KMS-11 (cell line): ENCODE measurements at regions not wholly inside any gene's neighbourhood (a gene's known extent, or its start where the extent isn't known, plus 50 kb on each side); places are given as distances from the start of the nearest gene placed in this dataset.
A peak's percentile ranks its signal among the peaks of the same experiment; 100 is the strongest.

ENCODE experiments used
- H2AFZ ChIP-seq: fragments of 200-600 bp; sonication (generic); 2 replicates; pipeline ENCODE4 v1.6.1; 2016; ENCODE audit warnings: antibody characterized with exemption, mixed run types, low read depth
- H3K27ac ChIP-seq: fragments of 200-600 bp; sonication (generic); 2 replicates; pipeline ENCODE4 v1.6.1; 2016; ENCODE audit warnings: mild to moderate bottlenecking, mixed run types
- H3K27me3 ChIP-seq: fragments of 200-600 bp; sonication (generic); 2 replicates; pipeline ENCODE4 v1.6.1; 2017; ENCODE audit warnings: mild to moderate bottlenecking, low read depth, mixed run types, moderate library complexity; ENCODE audit not compliant: insufficient read depth
- H3K36me3 ChIP-seq: fragments of 200-600 bp; sonication (generic); 2 replicates; pipeline ENCODE4 v1.6.1; 2017; ENCODE audit warnings: mild to moderate bottlenecking, mixed run types; ENCODE audit not compliant: insufficient read depth
- H3K4me1 ChIP-seq: fragments of 200-600 bp; sonication (generic); 2 replicates; pipeline ENCODE4 v1.6.1; 2016; ENCODE audit warnings: mild to moderate bottlenecking, low read depth, mixed run types; ENCODE audit not compliant: poor library complexity, severe bottlenecking
- H3K4me2 ChIP-seq: fragments of 200-600 bp; sonication (generic); 2 replicates; pipeline ENCODE4 v1.7.0; 2016; ENCODE audit warnings: mild to moderate bottlenecking, mixed run types
- H3K4me3 ChIP-seq: fragments of 200-600 bp; sonication (generic); IDR thresholded peaks from 2 replicates; pipeline ENCODE4 v1.6.1; 2017; ENCODE audit warnings: low read depth, low read length, mixed read lengths; ENCODE audit not compliant: insufficient read depth
- H3K79me2 ChIP-seq: fragments of 200-600 bp; sonication (generic); 2 replicates; pipeline ENCODE4 v1.6.1; 2016; ENCODE audit warnings: low read depth, mixed run types; ENCODE audit not compliant: insufficient read depth
- H3K9ac ChIP-seq: fragments of 200-600 bp; sonication (generic); 2 replicates; pipeline ENCODE4 v1.6.1; 2016; ENCODE audit warnings: mild to moderate bottlenecking, mixed run types
- H4K20me1 ChIP-seq: fragments of 200-600 bp; sonication (generic); 2 replicates; pipeline ENCODE4 v1.6.1; 2016; ENCODE audit warnings: mild to moderate bottlenecking, mixed run types; ENCODE audit not compliant: insufficient read depth
- TF ChIP-seq, protein P1 (sequence below): fragments of 200-600 bp; sonication (generic); conservative IDR thresholded peaks from 2 replicates; pipeline ENCODE4 v1.6.1; 2017; ENCODE audit warnings: low read depth, mild to moderate bottlenecking, antibody characterized with exemption, low read length, moderate library complexity, mixed read lengths

DNA sequence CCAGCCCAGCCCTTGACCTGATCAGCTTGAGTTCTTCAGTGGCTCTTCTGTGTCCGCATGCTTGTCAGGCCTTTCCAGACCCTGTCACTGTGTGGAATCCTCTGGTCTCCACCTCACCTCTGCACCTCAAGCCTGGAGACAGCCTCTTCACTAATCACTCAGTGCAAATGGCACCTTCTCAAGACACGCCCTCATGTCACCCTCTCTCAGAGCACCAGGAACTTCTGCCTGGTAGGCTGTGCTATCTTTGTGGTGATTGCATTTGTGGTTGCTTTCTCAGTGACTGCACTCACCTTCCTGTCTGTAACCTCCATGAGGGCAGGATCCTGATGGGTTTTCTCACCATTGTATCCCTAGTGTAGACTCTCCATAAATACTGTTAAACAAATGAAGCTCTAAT, 435.2 kb upstream of the CDH4 start:
- H2AFZ ChIP-seq = peak overlapping the region; percentile 38; the same call in 1 of the 2 replicates
- TF ChIP-seq, protein P1, sequence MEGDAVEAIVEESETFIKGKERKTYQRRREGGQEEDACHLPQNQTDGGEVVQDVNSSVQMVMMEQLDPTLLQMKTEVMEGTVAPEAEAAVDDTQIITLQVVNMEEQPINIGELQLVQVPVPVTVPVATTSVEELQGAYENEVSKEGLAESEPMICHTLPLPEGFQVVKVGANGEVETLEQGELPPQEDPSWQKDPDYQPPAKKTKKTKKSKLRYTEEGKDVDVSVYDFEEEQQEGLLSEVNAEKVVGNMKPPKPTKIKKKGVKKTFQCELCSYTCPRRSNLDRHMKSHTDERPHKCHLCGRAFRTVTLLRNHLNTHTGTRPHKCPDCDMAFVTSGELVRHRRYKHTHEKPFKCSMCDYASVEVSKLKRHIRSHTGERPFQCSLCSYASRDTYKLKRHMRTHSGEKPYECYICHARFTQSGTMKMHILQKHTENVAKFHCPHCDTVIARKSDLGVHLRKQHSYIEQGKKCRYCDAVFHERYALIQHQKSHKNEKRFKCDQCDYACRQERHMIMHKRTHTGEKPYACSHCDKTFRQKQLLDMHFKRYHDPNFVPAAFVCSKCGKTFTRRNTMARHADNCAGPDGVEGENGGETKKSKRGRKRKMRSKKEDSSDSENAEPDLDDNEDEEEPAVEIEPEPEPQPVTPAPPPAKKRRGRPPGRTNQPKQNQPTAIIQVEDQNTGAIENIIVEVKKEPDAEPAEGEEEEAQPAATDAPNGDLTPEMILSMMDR = no peak
- H3K36me3 ChIP-seq = no peaks in the 10 kb centered on the region
- no peak overlapping the region for H3K9ac ChIP-seq
- no peaks in the 10 kb centered on the region for H3K79me2 ChIP-seq
- no peaks in the 10 kb centered on the region for H4K20me1 ChIP-seq
- H3K27me3 ChIP-seq = no peaks in the 10 kb centered on the region
- peaks cover 55% of the 10 kb centered on the region for H3K4me1 ChIP-seq
- H3K4me3 ChIP-seq = no peak overlapping the region
- H3K27ac ChIP-seq = peak overlapping the region; percentile 60
- H3K4me2 ChIP-seq = peak overlapping the region; percentile 40

DNA sequence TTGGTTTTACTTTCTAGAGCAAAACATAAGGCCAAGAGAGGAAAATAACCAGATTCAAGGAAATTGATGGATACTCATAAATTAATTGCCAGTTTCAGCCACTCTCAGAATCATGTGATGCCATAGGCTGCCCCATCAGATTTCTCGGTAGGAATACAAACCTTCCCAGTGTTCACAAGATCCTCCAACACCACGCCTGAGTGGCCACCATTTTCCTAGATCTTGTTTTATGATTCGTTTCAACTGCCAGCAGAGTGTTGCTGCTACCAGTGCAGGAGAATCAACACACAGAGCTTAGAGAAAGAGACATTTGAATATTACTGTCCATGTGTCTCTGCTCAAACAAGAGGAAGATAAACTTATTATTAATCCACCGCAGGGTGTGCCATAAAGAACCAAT, 434.2 kb upstream of the CDH4 start:
- Histone ChIP-seq H3K4me1 (peaks cover 65% of the 10 kb centered on the region), H3K9ac (no peak overlapping the region), H3K36me3 (no peaks in the 10 kb centered on the region), H4K20me1 (no peaks in the 10 kb centered on the region), H3K79me2 (no peaks in the 10 kb centered on the region), H3K27me3 (no peaks in the 10 kb centered on the region), H3K4me2 (peak overlapping the region; percentile 40; the same call in 1 of the 2 replicates), H3K27ac (peak overlapping the region; percentile 60; the same call in 1 of the 2 replicates), H2AFZ (0 out of 2 replicates have a peak overlapping the region, but pooled peaks have one; percentile 38), H3K4me3 (no peak overlapping the region)
- TF ChIP-seq, protein P1 = no peak

DNA sequence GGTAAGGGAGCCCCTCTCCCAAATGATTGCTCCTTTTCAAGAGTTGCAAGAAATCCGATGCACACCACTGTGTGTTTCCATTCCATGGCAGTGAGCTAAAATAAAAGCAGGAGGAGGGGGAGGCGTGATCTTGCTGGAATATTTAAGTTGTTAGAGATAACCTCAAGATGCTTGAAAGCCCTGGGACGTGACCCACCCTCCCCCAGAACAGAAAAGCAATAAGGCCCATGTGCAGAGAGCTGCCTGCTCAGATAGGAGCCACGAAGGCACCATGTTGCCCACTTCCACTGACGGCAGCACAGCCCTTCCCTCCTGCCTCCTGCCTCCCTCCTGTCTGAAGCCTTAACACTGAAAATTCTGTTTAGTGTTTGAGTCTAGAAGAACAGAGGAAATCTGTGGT, 432.6 kb upstream of the CDH4 start:
- H2AFZ ChIP-seq = no peak overlapping the region
- no peaks in the 10 kb centered on the region for H3K79me2 ChIP-seq
- no peaks in the 10 kb centered on the region for H3K36me3 ChIP-seq
- no peaks in the 10 kb centered on the region for H3K27me3 ChIP-seq
- no peak overlapping the region for H3K4me3 ChIP-seq
- H3K27ac ChIP-seq = 0 out of 2 replicates have a peak overlapping the region, but pooled peaks have one; percentile 24
- no peaks in the 10 kb centered on the region for H4K20me1 ChIP-seq
- TF ChIP-seq, protein P1 = no peak
- no peak overlapping the region; the same call in 1 of the 2 replicates for H3K4me2 ChIP-seq
- H3K4me1 ChIP-seq = peaks cover 69% of the 10 kb centered on the region
- no peak overlapping the region for H3K9ac ChIP-seq

DNA sequence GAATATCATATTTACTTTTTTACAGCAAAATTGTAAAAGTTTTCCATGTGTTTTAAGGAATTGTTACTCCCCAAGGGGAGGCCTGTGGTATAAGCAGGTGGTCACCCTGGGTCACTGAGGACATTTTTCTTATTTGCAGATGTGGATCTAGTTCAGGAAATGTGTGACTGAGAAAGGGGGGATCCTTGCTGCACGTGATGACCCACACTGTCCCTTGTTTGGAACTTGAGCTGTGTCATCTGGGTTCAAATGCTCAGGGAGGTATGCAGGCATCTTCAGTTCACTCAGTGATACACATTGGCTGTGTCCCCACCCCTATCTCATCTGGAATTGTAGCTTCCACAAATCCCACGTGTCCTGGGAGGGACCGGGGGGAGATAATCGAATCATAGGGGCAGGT, 431.9 kb upstream of the CDH4 start:
- peak overlapping the region; percentile 23; the same call in 1 of the 2 replicates for H3K4me2 ChIP-seq
- peaks cover 69% of the 10 kb centered on the region for H3K4me1 ChIP-seq
- no peak overlapping the region for H3K9ac ChIP-seq
- peak overlapping the region; percentile 24; the same call in 1 of the 2 replicates for H3K27ac ChIP-seq
- H3K79me2 ChIP-seq = no peaks in the 10 kb centered on the region
- TF ChIP-seq, protein P1 = no peak
- H3K27me3 ChIP-seq = no peaks in the 10 kb centered on the region
- H3K4me3 ChIP-seq = no peak overlapping the region
- no peaks in the 10 kb centered on the region for H4K20me1 ChIP-seq
- no peaks in the 10 kb centered on the region for H3K36me3 ChIP-seq
- H2AFZ ChIP-seq = no peak overlapping the region
